Neuronal stem cell (in vitro differentiated cells): ENCODE measurements at regions not wholly inside any gene's neighbourhood (a gene's known extent, or its start where the extent isn't known, plus 50 kb on each side); places are given as distances from the start of the nearest gene placed in this dataset.

ENCODE experiments used
- DNase-seq: peaks from one replicate; pipeline ENCODE4 v3.0.0-alpha.2; 2013; ENCODE audit warnings: low spot score
- H2AFZ ChIP-seq: one replicate; pipeline ENCODE4 v1.6.1; 2013; ENCODE audit warnings: mild to moderate bottlenecking, low read length, inconsistent platforms
- H2AK5ac ChIP-seq: 2 replicates; pipeline ENCODE4 v1.6.1; 2013; ENCODE audit warnings: low read depth, mild to moderate bottlenecking, inconsistent platforms, low read length, moderate library complexity, mixed read lengths
- H2BK120ac ChIP-seq: 2 replicates; pipeline ENCODE4 v1.6.1; 2013; ENCODE audit warnings: low read depth, mild to moderate bottlenecking, inconsistent platforms, low read length, moderate library complexity, mixed read lengths
- H2BK12ac ChIP-seq: one replicate; pipeline ENCODE4 v1.6.1; 2013; ENCODE audit warnings: low read length, inconsistent platforms
- H2BK15ac ChIP-seq: 2 replicates; pipeline ENCODE4 v1.6.1; 2013; ENCODE audit warnings: mild to moderate bottlenecking, low read length, inconsistent platforms, mixed read lengths
- H2BK5ac ChIP-seq: one replicate; pipeline ENCODE4 v1.6.1; 2013; ENCODE audit warnings: inconsistent platforms, mild to moderate bottlenecking, low read length, moderate library complexity
- H3K14ac ChIP-seq: one replicate; pipeline ENCODE4 v1.6.1; 2013; ENCODE audit warnings: low read length, inconsistent platforms
- H3K18ac ChIP-seq: 2 replicates; pipeline ENCODE4 v1.6.1; 2013; ENCODE audit warnings: low read length, inconsistent platforms
- H3K23ac ChIP-seq: 2 replicates; pipeline ENCODE4 v1.6.1; 2013; ENCODE audit warnings: low read depth, mild to moderate bottlenecking, mixed read lengths, low read length, inconsistent platforms; ENCODE audit not compliant: poor library complexity
- H3K27ac ChIP-seq: replicated peaks from 3 replicates; pipeline ENCODE4 v1.5.1; 2013; ENCODE audit warnings: low read length, inconsistent platforms
- H3K27me3 ChIP-seq, 3 experiments: 2 replicates each; pipeline ENCODE4 v1.6.1; 2013; ENCODE audit warnings: low read length in 3 of 3, mild to moderate bottlenecking in 2 of 3, inconsistent platforms in 1 of 3, low read depth in 1 of 3, mixed read lengths in 1 of 3, moderate library complexity in 1 of 3; ENCODE audit not compliant: control insufficient read depth in 3 of 3, insufficient read depth in 3 of 3
- H3K36me3 ChIP-seq, 2 donors: replicated peaks in 1 of 2; 2 replicates each; pipeline ENCODE4 v1.6.1; 2013; ENCODE audit warnings: low read length in 2 of 2; ENCODE audit not compliant: control insufficient read depth in 2 of 2, insufficient read depth in 2 of 2
- H3K4ac ChIP-seq: 2 replicates; pipeline ENCODE4 v1.6.1; 2013; ENCODE audit warnings: inconsistent platforms, mild to moderate bottlenecking, low read length, moderate library complexity
- H3K4me1 ChIP-seq, 2 donors: 1 replicate in 1 of 2; 2 replicates in 1 of 2; pipeline ENCODE4 v1.6.1; 2013; ENCODE audit warnings: low read length in 2 of 2, low read depth in 1 of 2; ENCODE audit not compliant: control insufficient read depth in 2 of 2, insufficient read depth in 1 of 2
- H3K4me2 ChIP-seq: one replicate; pipeline ENCODE4 v1.6.1; 2013; ENCODE audit warnings: mild to moderate bottlenecking, low read length, inconsistent platforms; ENCODE audit not compliant: insufficient read depth, poor library complexity, severe bottlenecking
- H3K4me3 ChIP-seq, 2 donors: 2 replicates each; pipeline ENCODE4 v1.5.1; 2013; ENCODE audit warnings: low read length in 2 of 2, mild to moderate bottlenecking in 2 of 2, inconsistent platforms in 1 of 2, moderate library complexity in 1 of 2
- H3K79me1 ChIP-seq: one replicate; pipeline ENCODE4 v1.6.1; 2013; ENCODE audit warnings: low read depth, mild to moderate bottlenecking, inconsistent platforms, low read length, moderate library complexity
- H3K9ac ChIP-seq: one replicate; pipeline ENCODE4 v1.6.1; 2013; ENCODE audit warnings: mild to moderate bottlenecking, low read depth, low read length, inconsistent platforms; ENCODE audit not compliant: poor library complexity
- H3K9me3 ChIP-seq, 2 donors: replicated peaks in 1 of 2; 2 replicates each; pipeline versions ENCODE3 to v1.6.1; 2013; ENCODE audit warnings: low read length in 2 of 2, mild to moderate bottlenecking in 2 of 2, inconsistent platforms in 1 of 2, low read depth in 1 of 2, mixed read lengths in 1 of 2, moderate library complexity in 1 of 2; ENCODE audit not compliant: control insufficient read depth in 2 of 2, insufficient read depth in 1 of 2
- H4K8ac ChIP-seq: one replicate; pipeline ENCODE4 v1.6.1; 2013; ENCODE audit warnings: low read depth, mild to moderate bottlenecking, inconsistent platforms, low read length, moderate library complexity
- H4K91ac ChIP-seq: one replicate; pipeline ENCODE4 v1.6.1; 2013; ENCODE audit warnings: low read length, low read depth, mild to moderate bottlenecking, inconsistent platforms; ENCODE audit not compliant: poor library complexity
- WGBS, 2 donors: extraction: QIAGEN DNeasy Blood & Tissue Kit; methylation state at CpG; one replicate each; pipeline ENCODE4 v1.1.7; 2013; ENCODE audit warnings: missing lambda C conversion rate in 2 of 2, mixed read lengths in 1 of 2; ENCODE audit not compliant: insufficient read length in 2 of 2, insufficient replicate concordance in 1 of 2; ENCODE audit errors: extremely low coverage in 2 of 2; 5-methylcytosine and 5-hydroxymethylcytosine counted together

DNA sequence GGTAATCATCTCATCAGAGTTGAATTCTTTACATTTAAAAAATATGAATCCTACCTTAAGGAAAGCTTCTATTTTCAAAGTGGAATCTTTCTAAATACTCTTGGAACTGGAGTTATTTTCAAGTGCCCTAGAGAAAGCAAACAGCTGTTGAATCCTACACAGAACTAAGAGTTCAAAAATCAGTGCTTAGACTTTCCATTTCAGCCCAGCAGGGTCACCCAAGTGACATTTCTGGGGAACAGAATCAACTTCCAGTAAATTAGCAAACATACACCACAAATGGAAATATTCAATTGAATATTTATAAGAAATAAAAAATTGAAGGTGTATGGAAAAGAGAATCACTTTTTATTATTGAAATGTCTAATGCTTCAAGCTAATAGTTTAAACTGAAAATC, 427.7 kb upstream of the NOX3 start:
- no peak overlapping the region for H3K14ac ChIP-seq
- H4K8ac ChIP-seq = no peak overlapping the region
- H4K91ac ChIP-seq = no peak overlapping the region
- H3K4me2 ChIP-seq = no peak overlapping the region
- no peak overlapping the region for H2AK5ac ChIP-seq
- no peak overlapping the region for H3K27ac ChIP-seq
- H2AFZ ChIP-seq = no peak overlapping the region
- H3K4ac ChIP-seq = no peak overlapping the region
- no peak overlapping the region for H2BK5ac ChIP-seq
- no peaks in the 10 kb centered on the region for H3K36me3 ChIP-seq
- H2BK120ac ChIP-seq = no peak overlapping the region
- no peak overlapping the region for H3K23ac ChIP-seq
- H3K4me1 ChIP-seq = peaks cover 0 to 3% of the 10 kb centered on the region in 2 donors
- no peaks in the 10 kb centered on the region for H3K27me3 ChIP-seq
- H2BK15ac ChIP-seq = no peak overlapping the region
- H3K18ac ChIP-seq = no peak overlapping the region
- H3K9ac ChIP-seq = no peak overlapping the region
- no peak overlapping the region for H2BK12ac ChIP-seq
- no peaks in the 10 kb centered on the region for H3K9me3 ChIP-seq
- no peaks in the 10 kb centered on the region for H3K79me1 ChIP-seq
- DNase-seq = no peak
- H3K4me3 ChIP-seq = no peak overlapping the region

DNA sequence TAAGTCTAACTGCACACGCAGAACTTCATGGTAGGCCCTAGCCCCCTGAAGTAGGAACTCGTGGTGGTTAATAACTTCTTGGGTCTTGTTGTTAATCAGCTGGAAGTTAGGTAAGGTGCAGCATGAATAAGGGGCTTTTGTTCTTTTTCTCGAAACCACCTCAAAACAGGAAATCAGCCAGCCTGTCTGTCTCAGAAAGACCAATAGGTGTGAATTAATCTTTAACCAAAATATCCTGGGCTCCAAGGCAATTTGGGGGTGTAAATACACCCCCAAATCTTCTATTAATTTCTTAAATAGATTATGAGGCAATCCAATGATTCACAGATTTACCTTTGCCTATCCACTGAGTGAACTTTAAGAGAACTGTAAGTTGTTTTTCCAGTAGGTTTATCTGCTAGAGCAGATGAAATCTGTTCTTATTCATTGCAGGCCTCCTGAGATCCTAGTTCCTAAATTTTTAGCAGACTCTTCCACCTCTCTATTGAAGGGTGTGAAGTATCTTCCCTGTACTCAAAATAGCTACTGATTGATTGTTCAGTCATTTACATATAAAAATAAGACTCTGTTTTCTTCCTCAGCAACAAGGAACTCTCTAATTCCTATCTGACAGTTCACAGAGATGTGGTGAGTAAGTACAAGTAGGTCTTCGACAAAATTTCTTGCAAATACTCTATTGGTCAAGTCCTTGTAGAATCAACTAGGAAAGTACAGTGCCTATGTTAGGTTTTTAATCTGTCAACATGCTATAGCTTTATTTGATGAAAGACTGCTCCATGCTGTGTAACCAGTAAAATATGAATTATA, 427.1 kb upstream of the NOX3 start:
- no peak overlapping the region for H3K27ac ChIP-seq

DNA sequence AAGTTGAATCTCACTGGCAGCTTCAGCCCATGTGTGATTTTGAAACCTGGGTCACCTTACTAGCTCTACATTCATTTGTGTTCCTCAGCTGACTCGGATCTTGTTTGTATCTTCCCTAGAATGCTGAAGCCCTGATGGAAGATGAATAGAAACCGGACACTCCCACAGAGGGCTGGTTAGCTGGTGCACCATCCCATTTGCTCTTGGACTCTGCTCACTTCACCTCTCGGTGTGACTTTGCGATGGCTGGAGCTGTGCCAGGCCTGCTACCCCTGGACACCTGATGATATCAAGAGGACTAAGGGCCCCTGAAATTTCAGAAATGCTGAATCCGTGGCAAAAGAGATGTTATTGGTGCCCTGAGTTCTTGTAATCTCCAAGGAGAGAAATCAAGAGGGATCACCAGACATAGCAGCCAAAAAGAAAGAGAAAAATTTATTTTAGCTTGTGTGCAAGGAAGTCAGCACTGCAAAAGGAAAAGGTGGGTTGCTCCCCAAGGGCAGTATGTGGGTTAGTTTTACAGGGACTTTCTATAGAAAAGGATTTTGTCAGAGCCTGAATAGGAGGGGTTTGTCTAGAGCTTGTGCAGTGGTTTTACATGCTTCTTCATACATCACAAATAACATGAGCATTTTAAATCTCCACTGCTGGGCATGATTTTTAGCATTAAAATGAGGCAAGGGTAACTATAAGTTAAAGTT, 426.3 kb upstream of the NOX3 start:
- H2BK5ac ChIP-seq = no peak overlapping the region
- no CpG with 5 or more reads among the region's 5 CpGs for WGBS, 2 donors
- H3K4me1 ChIP-seq = peaks cover 0 to 2% of the 10 kb centered on the region in 2 donors
- H4K8ac ChIP-seq = no peak overlapping the region
- H4K91ac ChIP-seq = no peak overlapping the region
- no peak overlapping the region for H3K27ac ChIP-seq
- H2BK15ac ChIP-seq = no peak overlapping the region
- H2AK5ac ChIP-seq = no peak overlapping the region
- H3K4me3 ChIP-seq = no peak overlapping the region
- no peak overlapping the region for H3K4ac ChIP-seq
- no peak overlapping the region for H2AFZ ChIP-seq
- no peak overlapping the region for H3K14ac ChIP-seq
- H2BK120ac ChIP-seq = no peak overlapping the region
- no peaks in the 10 kb centered on the region for H3K27me3 ChIP-seq
- no peak overlapping the region for H2BK12ac ChIP-seq
- H3K79me1 ChIP-seq = no peaks in the 10 kb centered on the region
- H3K9ac ChIP-seq = no peak overlapping the region
- H3K4me2 ChIP-seq = no peak overlapping the region
- no peak overlapping the region for H3K23ac ChIP-seq
- no peak for DNase-seq
- no peaks in the 10 kb centered on the region for H3K36me3 ChIP-seq
- H3K9me3 ChIP-seq = no peaks in the 10 kb centered on the region
- H3K18ac ChIP-seq = no peak overlapping the region

More for the DNA sequence above, 427.1 kb upstream of the NOX3 start:
- no peak for DNase-seq
- Histone ChIP-seq H4K91ac (no peak overlapping the region), H2BK15ac (no peak overlapping the region), H3K79me1 (no peaks in the 10 kb centered on the region), H3K4ac (no peak overlapping the region), H3K4me3 (no peak overlapping the region), H4K8ac (no peak overlapping the region), H3K23ac (no peak overlapping the region), H2BK5ac (no peak overlapping the region), H3K14ac (no peak overlapping the region), H3K9ac (no peak overlapping the region), H2AK5ac (no peak overlapping the region), H3K4me2 (no peak overlapping the region), H3K18ac (no peak overlapping the region), H3K4me1 (peaks cover 0 to 3% of the 10 kb centered on the region in 2 donors), H3K27me3 (no peaks in the 10 kb centered on the region), H3K36me3 (no peaks in the 10 kb centered on the region), H3K9me3 (no peaks in the 10 kb centered on the region), H2AFZ (no peak overlapping the region), H2BK12ac (no peak overlapping the region), H2BK120ac (no peak overlapping the region)
- no CpG with 5 or more reads among the region's 4 CpGs for whole genome bisulfite sequencing, 2 donors

DNA sequence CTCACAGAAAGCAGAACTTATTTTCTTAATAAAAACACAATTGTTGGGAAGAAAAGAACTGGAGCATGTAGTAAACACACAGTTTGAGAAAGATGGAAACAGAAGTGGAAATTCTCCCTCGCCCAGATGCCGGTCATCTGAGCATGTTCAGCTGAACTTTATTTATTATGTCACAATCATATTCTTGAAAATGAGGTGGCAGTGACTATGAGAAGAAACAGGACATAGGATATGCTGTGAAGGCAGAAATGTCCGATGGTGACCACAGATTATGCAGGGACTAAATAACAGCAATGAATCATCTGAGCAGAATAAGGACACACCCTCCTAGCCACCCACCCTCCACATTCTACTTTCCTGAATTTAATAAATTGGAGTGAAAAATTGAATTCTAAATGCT, 425.3 kb upstream of the NOX3 start:
- no peaks in the 10 kb centered on the region for H3K79me1 ChIP-seq
- H2BK5ac ChIP-seq = no peak overlapping the region
- WGBS, 2 donors = no CpG with 5 or more reads among the region's 3 CpGs
- H2BK15ac ChIP-seq = no peak overlapping the region
- H2BK120ac ChIP-seq = no peak overlapping the region
- H3K4me2 ChIP-seq = no peak overlapping the region
- H2BK12ac ChIP-seq = no peak overlapping the region
- H3K4ac ChIP-seq = no peak overlapping the region
- no peak overlapping the region for H2AFZ ChIP-seq
- H3K27ac ChIP-seq = no peak overlapping the region
- no peaks in the 10 kb centered on the region for H3K27me3 ChIP-seq
- no peaks in the 10 kb centered on the region for H3K9me3 ChIP-seq
- H3K36me3 ChIP-seq = no peaks in the 10 kb centered on the region
- DNase-seq = no peak
- H3K4me1 ChIP-seq = peaks cover 0 to 2% of the 10 kb centered on the region in 2 donors
- no peak overlapping the region for H4K8ac ChIP-seq
- no peak overlapping the region for H3K9ac ChIP-seq
- no peak overlapping the region for H4K91ac ChIP-seq
- no peak overlapping the region for H3K4me3 ChIP-seq
- no peak overlapping the region for H3K18ac ChIP-seq
- no peak overlapping the region for H3K23ac ChIP-seq
- no peak overlapping the region for H2AK5ac ChIP-seq
- H3K14ac ChIP-seq = no peak overlapping the region
